ENCODE measurements at regions not wholly inside any gene's neighbourhood (a gene's known extent, or its start where the extent isn't known, plus 50 kb on each side); places are given as distances from the start of the nearest gene placed in this dataset.

GRCh38 chr3:153693207-153693606 lies 428.0 kb upstream of the ARHGEF26 start:
- Mint-ChIP-seq H3K4me1 (no peaks in the 10 kb centered on the region), H3K4me3 (no peak overlapping the region), H3K9me3 (no peaks in the 10 kb centered on the region), H3K27ac (no peak overlapping the region), H3K36me3 (no peaks in the 10 kb centered on the region), H3K27me3 (peaks cover 2% of the 10 kb centered on the region)
- no peak for DNase-seq
- ATAC-seq (ENCODE audit: low read depth): no peak
- POLR2A ChIA-PET: no interaction called here

GRCh38 chr3:153702106-153702505 lies 419.1 kb upstream of the ARHGEF26 start:
- Mint-ChIP-seq H3K4me3 (no peak overlapping the region), H3K27ac (no peak overlapping the region), H3K4me1 (no peaks in the 10 kb centered on the region), H3K27me3 (peaks cover 2% of the 10 kb centered on the region), H3K36me3 (no peaks in the 10 kb centered on the region), H3K9me3 (no peaks in the 10 kb centered on the region)
- ATAC-seq (ENCODE audit: low read depth) (no peak), DNase-seq (no peak)
- POLR2A ChIA-PET: no interaction called here

- POLR2A ChIA-PET: no interaction called here
- no peaks in the 10 kb centered on the region for H3K9me3 Mint-ChIP-seq
- H3K27me3 Mint-ChIP-seq: peaks cover 4% of the 10 kb centered on the region
- H3K4me3 Mint-ChIP-seq: no peak overlapping the region
- H3K27ac Mint-ChIP-seq: no peak overlapping the region
- no peak for ATAC-seq (ENCODE audit: low read depth)
- no peak for DNase-seq
- no peaks in the 10 kb centered on the region for H3K4me1 Mint-ChIP-seq
- H3K36me3 Mint-ChIP-seq: no peaks in the 10 kb centered on the region
These were observed 417.1 kb upstream of the ARHGEF26 start for GRCh38 chr3:153704115-153704514.

- Mint-ChIP-seq H3K9me3 (peaks cover 2% of the 10 kb centered on the region), H3K27me3 (peaks cover 7% of the 10 kb centered on the region), H3K4me3 (no peak overlapping the region), H3K36me3 (no peaks in the 10 kb centered on the region), H3K27ac (no peak overlapping the region), H3K4me1 (no peaks in the 10 kb centered on the region)
- no peak for ATAC-seq (ENCODE audit: low read depth)
- no peak for DNase-seq
- POLR2A ChIA-PET: no interaction called here
These were observed 414.5 kb upstream of the ARHGEF26 start for GRCh38 chr3:153706706-153707105.

- Mint-ChIP-seq H3K36me3 (no peaks in the 10 kb centered on the region), H3K27ac (no peak overlapping the region), H3K9me3 (peaks cover 2% of the 10 kb centered on the region), H3K4me3 (no peak overlapping the region), H3K4me1 (no peaks in the 10 kb centered on the region), H3K27me3 (peaks cover 14% of the 10 kb centered on the region)
- DNase-seq (no peak), ATAC-seq (ENCODE audit: low read depth) (no peak)
- POLR2A ChIA-PET: no interaction called here
These were observed 407.2 kb upstream of the ARHGEF26 start for GRCh38 chr3:153714016-153714415.

- Mint-ChIP-seq H3K27me3 (peaks cover 14% of the 10 kb centered on the region), H3K4me3 (no peak overlapping the region), H3K36me3 (no peaks in the 10 kb centered on the region), H3K4me1 (no peaks in the 10 kb centered on the region), H3K27ac (no peak overlapping the region), H3K9me3 (peaks cover 2% of the 10 kb centered on the region)
- DNase-seq: no peak
- POLR2A ChIA-PET: no interaction called here
- no peak for ATAC-seq (ENCODE audit: low read depth)
These were observed 406.5 kb upstream of the ARHGEF26 start for GRCh38 chr3:153714588-153715290.

GRCh38 chr3:153722157-153722556 lies 399.0 kb upstream of the ARHGEF26 start:
- Mint-ChIP-seq H3K27ac (no peak overlapping the region), H3K27me3 (peaks cover 5% of the 10 kb centered on the region), H3K9me3 (no peaks in the 10 kb centered on the region), H3K4me1 (no peaks in the 10 kb centered on the region), H3K4me3 (no peak overlapping the region), H3K36me3 (no peaks in the 10 kb centered on the region)
- no peak for DNase-seq
- POLR2A ChIA-PET: no interaction called here
- ATAC-seq (ENCODE audit: low read depth): no peak

- DNase-seq (no peak), ATAC-seq (ENCODE audit: low read depth) (no peak)
- Mint-ChIP-seq H3K4me3 (no peak overlapping the region), H3K36me3 (no peaks in the 10 kb centered on the region), H3K27ac (no peak overlapping the region), H3K4me1 (no peaks in the 10 kb centered on the region), H3K9me3 (peaks cover 11% of the 10 kb centered on the region), H3K27me3 (peaks cover 8% of the 10 kb centered on the region)
- POLR2A ChIA-PET: no interaction called here
These were observed 390.1 kb upstream of the ARHGEF26 start for GRCh38 chr3:153731071-153731470.

GRCh38 chr3:153734777-153735551 lies 386.2 kb upstream of the ARHGEF26 start:
- Mint-ChIP-seq H3K27ac (no peak overlapping the region), H3K4me1 (no peaks in the 10 kb centered on the region), H3K9me3 (peaks cover 12% of the 10 kb centered on the region), H3K4me3 (no peak overlapping the region), H3K36me3 (no peaks in the 10 kb centered on the region), H3K27me3 (no peaks in the 10 kb centered on the region)
- POLR2A ChIA-PET: no interaction called here
- ATAC-seq (ENCODE audit: low read depth) (no peak), DNase-seq (no peak)

GRCh38 chr3:153740109-153740508 lies 381.1 kb upstream of the ARHGEF26 start:
- no peak for ATAC-seq (ENCODE audit: low read depth)
- no peaks in the 10 kb centered on the region for H3K36me3 Mint-ChIP-seq
- POLR2A ChIA-PET: no interaction called here
- no peaks in the 10 kb centered on the region for H3K27me3 Mint-ChIP-seq
- H3K9me3 Mint-ChIP-seq: peaks cover 2% of the 10 kb centered on the region
- no peak overlapping the region for H3K27ac Mint-ChIP-seq
- no peaks in the 10 kb centered on the region for H3K4me1 Mint-ChIP-seq
- DNase-seq: no peak
- no peak overlapping the region for H3K4me3 Mint-ChIP-seq

- no peak for ATAC-seq (ENCODE audit: low read depth)
- DNase-seq: no peak
- Mint-ChIP-seq H3K9me3 (no peaks in the 10 kb centered on the region), H3K36me3 (no peaks in the 10 kb centered on the region), H3K27me3 (no peaks in the 10 kb centered on the region), H3K4me1 (no peaks in the 10 kb centered on the region), H3K27ac (no peak overlapping the region), H3K4me3 (no peak overlapping the region)
- POLR2A ChIA-PET: no interaction called here
These were observed 376.3 kb upstream of the ARHGEF26 start for GRCh38 chr3:153744889-153745288.

- no peak for DNase-seq
- no peaks in the 10 kb centered on the region for H3K9me3 Mint-ChIP-seq
- H3K36me3 Mint-ChIP-seq: no peaks in the 10 kb centered on the region
- no peak overlapping the region for H3K4me3 Mint-ChIP-seq
- no peaks in the 10 kb centered on the region for H3K27me3 Mint-ChIP-seq
- no peaks in the 10 kb centered on the region for H3K4me1 Mint-ChIP-seq
- H3K27ac Mint-ChIP-seq: no peak overlapping the region
- ATAC-seq (ENCODE audit: low read depth): no peak
- POLR2A ChIA-PET: no interaction called here
These were observed 375.0 kb upstream of the ARHGEF26 start for GRCh38 chr3:153746211-153746610.

- ATAC-seq (ENCODE audit: low read depth) (no peak), DNase-seq (no peak)
- no peak overlapping the region for H3K27ac Mint-ChIP-seq
- no peaks in the 10 kb centered on the region for H3K27me3 Mint-ChIP-seq
- no peak overlapping the region for H3K4me3 Mint-ChIP-seq
- no peaks in the 10 kb centered on the region for H3K9me3 Mint-ChIP-seq
- H3K4me1 Mint-ChIP-seq: no peaks in the 10 kb centered on the region
- POLR2A ChIA-PET: no interaction called here
- H3K36me3 Mint-ChIP-seq: no peaks in the 10 kb centered on the region
These were observed 372.1 kb upstream of the ARHGEF26 start for GRCh38 chr3:153749070-153749610.

GRCh38 chr3:153752405-153753027 lies 368.7 kb upstream of the ARHGEF26 start:
- H3K27ac Mint-ChIP-seq: no peak overlapping the region
- no peaks in the 10 kb centered on the region for H3K4me1 Mint-ChIP-seq
- H3K27me3 Mint-ChIP-seq: peaks cover 3% of the 10 kb centered on the region
- DNase-seq: no peak
- no peaks in the 10 kb centered on the region for H3K36me3 Mint-ChIP-seq
- POLR2A ChIA-PET: no interaction called here
- no peak for ATAC-seq (ENCODE audit: low read depth)
- H3K9me3 Mint-ChIP-seq: peaks cover 1% of the 10 kb centered on the region
- H3K4me3 Mint-ChIP-seq: no peak overlapping the region
